ENCODE measurements at regions not wholly inside any gene's neighbourhood (a gene's known extent, or its start where the extent isn't known, plus 50 kb on each side); places are given as distances from the start of the nearest gene placed in this dataset.

GRCh38 chr7:68873616-68874015 lies 724.7 kb upstream of the AUTS2 start:
- no peak for TF ChIP-seq CTCF (tag by site-specific recombination; IDR thresholded peaks at IDR 0.05)
- no peak for TF ChIP-seq TCF7L2 (IDR thresholded peaks at IDR 0.05; ENCODE audit: borderline replicate concordance, low read depth, low read length)

Data from HEK293 (cell line).